ENCODE measurements at regions not wholly inside any gene's neighbourhood (a gene's known extent, or its start where the extent isn't known, plus 50 kb on each side); places are given as distances from the start of the nearest gene placed in this dataset.
"Not testable (repeated sequence)": the region's sequence is repeated elsewhere in the genome, so short reads cannot be mapped to it uniquely, and the experiment has no call there.

- no peak overlapping the region for H3K9ac ChIP-seq (ENCODE audit: insufficient read depth, low read length)
- H2AFZ ChIP-seq (ENCODE audit: low read length) = peak overlapping the region; percentile 1
- H3K9me3 ChIP-seq (ENCODE audit: control insufficient read depth, insufficient read depth, low read depth, low read length) = no peaks in the 10 kb centered on the region
- H3K36me3 ChIP-seq (ENCODE audit: control insufficient read depth, insufficient read depth, low read length) = no peaks in the 10 kb centered on the region
- peak overlapping the region; percentile 17 for H3K4me2 ChIP-seq (ENCODE audit: extremely low read depth, insufficient read depth, low read length)
- TF ChIP-seq CTCF (conservative IDR thresholded peaks at IDR 0.05 in 1 of 2, IDR thresholded peaks at IDR 0.05 in 1 of 2; ENCODE audit: low read depth in 1 of 2, low read length in 2 of 2) = no peak
- TF ChIP-seq EZH2 (IDR thresholded peaks at IDR 0.05; ENCODE audit: low read length, missing control alignments) = no peak
- no peak overlapping the region for H3K4me3 ChIP-seq (replicated peaks in 1 of 4; ENCODE audit: control extremely low read depth in 1 of 4, insufficient read depth in 1 of 4, low read depth in 3 of 4, low read length in 4 of 4)
- no peaks in the 10 kb centered on the region for H3K4me1 ChIP-seq (ENCODE audit: control insufficient read depth, extremely low read depth, insufficient read depth, low read length)
- H3K27ac ChIP-seq (ENCODE audit: insufficient read depth, low read length) = no peak overlapping the region
- no peaks in the 10 kb centered on the region for H3K79me2 ChIP-seq (ENCODE audit: control insufficient read depth, insufficient read depth, low read length)
- DNase-seq (ENCODE audit: low read depth in 2 of 2) = no peak
- no peaks in the 10 kb centered on the region for H4K20me1 ChIP-seq (ENCODE audit: control insufficient read depth, extremely low read depth, insufficient read depth, low read length)
- H3K27me3 ChIP-seq (ENCODE audit: control insufficient read depth, insufficient read depth, low read length) = no peaks in the 10 kb centered on the region
These were observed 60.0 kb upstream of the FER start for GRCh38 chr5:108687595-108688200.

GRCh38 chr5:108686676-108687075, 61.0 kb upstream of the FER start:
- no peak for DNase-seq (ENCODE audit: low read depth in 2 of 2)
- no peak overlapping the region for H3K4me2 ChIP-seq (ENCODE audit: extremely low read depth, insufficient read depth, low read length)
- no peaks in the 10 kb centered on the region for H3K79me2 ChIP-seq (ENCODE audit: control insufficient read depth, insufficient read depth, low read length)
- H3K9ac ChIP-seq (ENCODE audit: insufficient read depth, low read length) = no peak overlapping the region
- no peaks in the 10 kb centered on the region for H4K20me1 ChIP-seq (ENCODE audit: control insufficient read depth, extremely low read depth, insufficient read depth, low read length)
- no peak overlapping the region for H3K4me3 ChIP-seq (replicated peaks in 1 of 4; ENCODE audit: control extremely low read depth in 1 of 4, insufficient read depth in 1 of 4, low read depth in 3 of 4, low read length in 4 of 4)
- no peak for TF ChIP-seq CTCF (conservative IDR thresholded peaks at IDR 0.05 in 1 of 2, IDR thresholded peaks at IDR 0.05 in 1 of 2; ENCODE audit: low read depth in 1 of 2, low read length in 2 of 2)
- H3K9me3 ChIP-seq (ENCODE audit: control insufficient read depth, insufficient read depth, low read depth, low read length) = no peaks in the 10 kb centered on the region
- H2AFZ ChIP-seq (ENCODE audit: low read length) = no peak overlapping the region
- no peak overlapping the region for H3K27ac ChIP-seq (ENCODE audit: insufficient read depth, low read length)
- no peaks in the 10 kb centered on the region for H3K36me3 ChIP-seq (ENCODE audit: control insufficient read depth, insufficient read depth, low read length)
- no peaks in the 10 kb centered on the region for H3K27me3 ChIP-seq (ENCODE audit: control insufficient read depth, insufficient read depth, low read length)
- no peaks in the 10 kb centered on the region for H3K4me1 ChIP-seq (ENCODE audit: control insufficient read depth, extremely low read depth, insufficient read depth, low read length)

GRCh38 chr5:108685448-108686216, 62.1 kb upstream of the FER start:
- DNase-seq (ENCODE audit: low read depth in 2 of 2); H3K9me3 ChIP-seq (ENCODE audit: control insufficient read depth, insufficient read depth, low read depth, low read length); H3K27ac ChIP-seq (ENCODE audit: insufficient read depth, low read length); H3K27me3 ChIP-seq (ENCODE audit: control insufficient read depth, insufficient read depth, low read length); H3K79me2 ChIP-seq (ENCODE audit: control insufficient read depth, insufficient read depth, low read length); H3K4me1 ChIP-seq (ENCODE audit: control insufficient read depth, extremely low read depth, insufficient read depth, low read length); H2AFZ ChIP-seq (ENCODE audit: low read length); H3K4me2 ChIP-seq (ENCODE audit: extremely low read depth, insufficient read depth, low read length); H3K36me3 ChIP-seq (ENCODE audit: control insufficient read depth, insufficient read depth, low read length); H4K20me1 ChIP-seq (ENCODE audit: control insufficient read depth, extremely low read depth, insufficient read depth, low read length); H3K9ac ChIP-seq (ENCODE audit: insufficient read depth, low read length); H3K4me3 ChIP-seq (replicated peaks in 1 of 4; ENCODE audit: control extremely low read depth in 1 of 4, insufficient read depth in 1 of 4, low read depth in 3 of 4, low read length in 4 of 4): not testable (repeated sequence)

Measured in fibroblast of lung (primary cell).